ENCODE measurements at regions not wholly inside any gene's neighbourhood (a gene's known extent, or its start where the extent isn't known, plus 50 kb on each side); places are given as distances from the start of the nearest gene placed in this dataset.

- TF ChIP-seq CTCF (conservative IDR thresholded peaks at IDR 0.05) (no peak), ZFX (IDR thresholded peaks at IDR 0.05) (no peak)
Measured at GRCh38 chr3:30455840-30456239, 150.6 kb upstream of the TGFBR2 start.
